GM18505 (cell line): ENCODE measurements at regions not wholly inside any gene's neighbourhood (a gene's known extent, or its start where the extent isn't known, plus 50 kb on each side); places are given as distances from the start of the nearest gene placed in this dataset.

Source experiments
- ATAC-seq: cut with Tn5 transposase; IDR thresholded peaks from one replicate; pipeline ENCODE4 v1.9.1; 2021; ENCODE audit not compliant: unreplicated experiment
- POLR2A ChIP-seq: IDR thresholded peaks from 4 replicates; pipeline ENCODE4 v1.6.1; 2011; ENCODE audit warnings: borderline replicate concordance; ENCODE audit not compliant: insufficient read depth, insufficient read length; ENCODE audit errors: extremely low read depth

DNA sequence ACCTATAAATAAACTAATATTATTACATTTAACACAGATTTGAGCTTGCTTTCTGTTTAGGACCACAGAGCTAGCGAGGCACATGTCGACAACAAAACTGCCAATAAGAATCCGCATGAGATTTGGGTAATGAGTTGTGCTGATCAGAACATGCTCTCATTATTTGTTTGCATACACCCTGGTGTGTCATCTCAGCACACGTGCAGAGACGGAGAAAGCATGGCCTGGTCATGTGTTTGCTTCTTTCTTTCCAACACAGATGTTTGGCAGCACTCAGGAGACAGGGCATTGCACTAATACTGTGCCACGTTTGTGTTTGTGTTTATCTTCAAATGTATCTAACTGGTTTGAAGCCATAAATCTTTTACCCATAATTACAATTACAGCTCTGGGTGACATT lies 364.8 kb downstream of the ARAP2 start:
- TF ChIP-seq POLR2A: no peak

DNA sequence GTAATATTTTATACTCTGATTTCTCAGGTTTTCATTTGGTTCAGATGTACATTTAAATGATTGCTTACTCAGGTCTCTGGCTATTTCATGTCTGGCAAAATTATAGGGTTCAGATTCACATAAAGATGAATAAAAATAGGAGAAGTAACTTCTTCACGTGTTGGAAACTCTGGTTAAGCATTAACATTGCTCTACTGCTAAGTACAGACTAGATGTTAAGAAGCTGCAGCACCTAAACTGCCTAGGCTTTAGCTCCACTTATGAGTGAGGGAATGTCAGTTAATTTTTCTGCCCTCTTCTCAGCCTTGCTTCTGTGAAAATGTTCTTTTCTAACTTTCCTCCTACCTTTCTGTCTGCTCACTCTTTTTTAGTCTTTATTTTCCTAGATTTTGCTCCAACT lies 361.2 kb downstream of the ARAP2 start:
- no peak for TF ChIP-seq POLR2A
- no peak for ATAC-seq

More for the DNA sequence above, 364.8 kb downstream of the ARAP2 start:
- ATAC-seq: no peak

- ATAC-seq: no peak
- no peak for TF ChIP-seq POLR2A
Measured at GRCh38 chr4:35884714-35885480, 359.4 kb downstream of the ARAP2 start.

DNA sequence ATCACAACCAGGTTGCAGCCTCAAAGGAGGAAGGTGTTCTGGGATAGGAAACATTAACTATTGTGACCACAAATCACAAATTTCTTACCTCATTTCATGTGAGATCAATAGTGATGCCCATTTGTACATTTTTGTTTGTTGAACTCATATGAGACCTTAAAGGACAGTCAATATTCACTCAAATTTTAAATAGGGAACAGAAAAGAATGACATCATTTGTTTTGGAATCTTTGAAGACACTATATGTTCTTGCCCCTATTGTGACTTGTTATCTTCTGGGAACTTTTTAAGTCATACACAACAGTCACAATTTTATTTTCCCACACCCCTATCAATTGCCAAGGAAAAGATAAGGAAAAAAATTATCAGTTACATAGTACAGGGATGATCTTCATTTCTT lies 346.5 kb downstream of the ARAP2 start:
- no peak for ATAC-seq
- no peak for TF ChIP-seq POLR2A

- ATAC-seq: no peak
- no peak for TF ChIP-seq POLR2A
Measured at GRCh38 chr4:35900286-35901243, 343.7 kb downstream of the ARAP2 start.

- no peak for TF ChIP-seq POLR2A
- peak; percentile 86 for ATAC-seq
Measured at GRCh38 chr4:35912174-35912573, 332.1 kb downstream of the ARAP2 start.

DNA sequence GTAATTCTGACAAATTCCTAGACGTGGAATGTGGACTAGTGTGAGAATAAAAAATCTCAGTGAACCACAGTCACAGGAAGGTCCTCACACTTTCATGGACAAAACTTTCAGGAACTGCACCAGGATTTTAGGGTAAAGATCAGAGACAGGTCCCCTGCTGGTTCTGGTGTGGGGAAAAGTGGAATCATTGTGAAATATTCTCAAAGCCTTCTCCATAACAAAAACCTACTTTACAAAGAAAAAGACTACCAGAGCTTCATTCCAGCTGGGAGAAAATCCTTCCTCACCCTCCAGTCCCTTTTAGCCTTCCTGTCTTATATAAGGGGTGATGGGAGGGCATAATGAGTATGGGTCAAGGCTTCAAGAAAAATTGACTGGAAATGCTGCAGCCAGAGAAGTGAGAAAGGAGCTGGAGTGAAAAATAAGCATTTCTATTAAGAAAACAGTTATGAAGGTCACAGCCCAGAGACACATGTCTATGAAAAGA lies 325.8 kb downstream of the ARAP2 start:
- TF ChIP-seq POLR2A: no peak
- ATAC-seq: no peak

DNA sequence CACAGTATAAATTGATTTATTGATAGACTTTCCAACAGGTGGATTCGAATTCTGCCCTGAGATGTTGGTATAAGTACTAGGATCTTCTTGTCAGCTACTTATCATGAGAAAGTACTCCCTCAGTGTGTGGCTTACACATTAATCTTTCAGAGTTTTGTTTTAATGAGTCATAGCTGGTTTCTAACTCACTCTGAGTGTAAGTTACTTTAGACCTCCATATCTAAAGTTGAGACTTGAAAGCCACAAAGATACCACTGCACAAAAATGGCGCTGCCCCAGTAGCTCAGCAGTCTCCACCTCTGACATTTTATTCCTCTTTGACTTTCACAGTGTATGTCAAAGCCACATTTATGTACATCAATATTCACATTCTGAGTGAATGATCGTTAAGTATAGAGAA lies 318.5 kb downstream of the ARAP2 start:
- no peak for TF ChIP-seq POLR2A
- ATAC-seq: no peak

- no peak for TF ChIP-seq POLR2A
- no peak for ATAC-seq
Measured at GRCh38 chr4:35926788-35927187, 317.5 kb downstream of the ARAP2 start.

DNA sequence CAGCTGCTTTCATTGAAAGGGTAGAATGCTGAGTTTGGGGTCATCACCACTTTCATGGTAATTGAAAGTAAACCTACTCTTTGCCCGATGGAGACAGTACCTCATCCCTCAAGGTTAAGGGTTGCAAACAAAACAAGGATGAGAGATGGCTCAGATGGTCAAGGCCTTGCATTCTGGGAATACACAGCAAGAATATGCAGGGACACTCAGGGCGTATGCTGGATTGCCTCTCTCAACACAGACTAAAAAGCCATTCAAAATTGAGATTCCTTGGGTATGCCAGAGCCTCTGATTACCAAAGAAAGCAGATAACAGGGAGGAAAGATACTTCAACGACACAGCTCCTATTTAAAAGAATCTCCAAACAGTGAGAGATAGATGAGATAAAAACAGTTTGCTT lies 310.4 kb downstream of the ARAP2 start:
- TF ChIP-seq POLR2A: no peak

GRCh38 chr4:35934320-35934981 lies 309.9 kb downstream of the ARAP2 start:
- ATAC-seq: no peak
- TF ChIP-seq POLR2A: no peak

More for the DNA sequence above, 310.4 kb downstream of the ARAP2 start:
- no peak for ATAC-seq

- TF ChIP-seq POLR2A: no peak
- ATAC-seq: no peak
Measured at GRCh38 chr4:35938936-35939335, 305.4 kb downstream of the ARAP2 start.

GRCh38 chr4:35939751-35940150 lies 304.6 kb downstream of the ARAP2 start:
- no peak for TF ChIP-seq POLR2A
- no peak for ATAC-seq
